GM18861 (cell line): ENCODE measurements at regions not wholly inside any gene's neighbourhood (a gene's known extent, or its start where the extent isn't known, plus 50 kb on each side); places are given as distances from the start of the nearest gene placed in this dataset.
"Not testable (repeated sequence)": the region's sequence is repeated elsewhere in the genome, so short reads cannot be mapped to it uniquely, and the experiment has no call there.

Experiments
- ATAC-seq: cut with Tn5 transposase; IDR thresholded peaks from one replicate; pipeline ENCODE4 v1.9.1; 2021; ENCODE audit not compliant: unreplicated experiment

GRCh38 chr13:55613429-55614187 lies 1527.1 kb upstream of the PRR20A start:
- no peak for ATAC-seq

GRCh38 chr13:55615081-55615480 lies 1525.6 kb upstream of the PRR20A start:
- ATAC-seq: no peak

DNA sequence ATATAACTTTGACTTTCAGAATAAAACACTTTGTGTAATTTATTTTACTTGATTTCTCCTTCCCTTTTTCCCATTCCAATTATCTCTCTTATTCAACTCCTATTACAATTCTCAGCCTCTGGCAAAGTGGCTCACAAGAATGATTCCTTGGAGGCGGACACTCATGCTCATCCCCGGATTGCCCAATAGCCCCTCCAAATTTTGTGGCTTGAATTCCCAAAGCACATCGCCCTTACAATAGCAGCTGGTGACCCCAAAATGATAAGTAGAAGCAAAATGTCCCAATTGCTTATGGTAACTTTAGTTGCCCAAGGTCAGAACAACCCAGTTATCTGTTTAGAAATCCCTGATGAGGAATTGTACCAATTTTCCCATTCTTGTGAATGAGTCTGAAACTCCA lies 1523.5 kb upstream of the PRR20A start:
- no peak for ATAC-seq

DNA sequence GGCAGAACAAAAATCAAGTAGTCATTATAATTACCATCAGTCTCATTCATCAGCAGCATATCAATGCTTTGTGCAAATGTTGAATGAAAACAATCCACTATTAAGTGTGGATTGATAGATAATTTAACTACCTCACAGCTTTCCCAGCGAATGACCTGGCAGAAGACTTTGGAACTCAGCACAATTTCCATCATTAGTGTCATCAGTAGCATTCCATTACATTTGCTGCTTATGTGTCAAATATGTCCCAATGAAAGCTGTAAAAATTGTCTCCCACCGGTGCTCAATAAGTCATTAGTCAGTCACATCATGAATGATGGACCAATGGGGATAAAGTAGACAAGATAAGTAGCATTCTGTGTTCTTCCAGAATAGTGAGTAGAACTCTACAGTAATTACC lies 1513.5 kb upstream of the PRR20A start:
- ATAC-seq: no peak

GRCh38 chr13:55632402-55632801 lies 1508.3 kb upstream of the PRR20A start:
- ATAC-seq: no peak

DNA sequence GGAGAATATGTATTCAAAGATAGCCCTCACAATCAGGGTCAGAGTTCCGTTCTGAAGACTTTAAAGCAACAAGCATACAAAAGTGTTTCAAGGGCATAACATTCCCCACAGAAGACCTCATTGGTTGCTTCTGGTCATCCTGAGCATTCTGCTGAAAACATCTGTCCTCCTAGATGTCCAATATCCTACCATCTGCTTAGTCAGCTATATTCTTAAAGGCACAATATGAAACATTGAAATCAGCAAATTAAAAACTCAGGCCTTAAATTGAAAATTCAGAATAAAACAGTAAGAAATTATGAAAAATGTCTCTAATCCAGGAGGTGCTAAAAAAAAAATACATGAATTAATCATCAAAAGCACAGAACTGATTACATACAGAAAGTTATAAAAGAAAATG lies 1491.2 kb upstream of the PRR20A start:
- no peak for ATAC-seq

DNA sequence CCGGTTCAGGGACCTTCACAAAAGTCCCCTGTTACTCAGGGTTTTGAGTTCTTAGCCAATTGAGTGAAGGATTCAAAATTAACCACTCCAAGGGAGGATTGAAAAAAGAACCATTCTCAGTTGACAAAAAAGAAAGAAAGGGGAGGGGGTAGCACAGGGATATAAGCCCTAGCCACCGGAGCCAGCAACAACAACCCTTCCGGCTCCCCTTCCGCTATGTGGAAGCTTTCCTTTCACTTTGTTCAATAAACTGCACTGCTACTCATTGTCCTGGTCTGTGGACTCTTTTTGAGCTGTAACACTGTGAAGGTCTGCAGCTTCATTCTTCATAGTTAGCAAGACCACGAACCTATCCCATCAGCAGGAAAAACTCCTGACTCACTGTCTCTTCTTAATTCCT lies 1488.1 kb upstream of the PRR20A start:
- no peak for ATAC-seq

DNA sequence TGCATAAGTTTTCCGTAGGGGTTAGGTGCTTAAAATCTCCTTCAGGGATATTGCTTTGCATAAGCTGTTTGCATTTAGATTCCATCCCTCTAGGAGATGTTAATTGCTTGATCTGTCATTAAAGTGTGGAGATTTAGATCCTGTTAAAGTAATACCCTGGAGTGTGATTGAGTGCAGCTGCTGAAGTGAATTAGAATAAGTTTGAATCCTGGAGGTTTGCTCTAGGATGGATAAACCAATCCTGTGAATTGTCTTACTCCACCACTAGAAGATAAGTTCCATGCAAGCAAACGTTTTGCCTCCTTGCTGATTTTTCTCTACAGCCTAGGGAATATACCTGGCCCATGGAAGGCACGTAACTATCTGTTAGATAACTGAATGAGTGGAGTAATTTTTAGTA lies 1487.2 kb upstream of the PRR20A start:
- no peak for ATAC-seq

DNA sequence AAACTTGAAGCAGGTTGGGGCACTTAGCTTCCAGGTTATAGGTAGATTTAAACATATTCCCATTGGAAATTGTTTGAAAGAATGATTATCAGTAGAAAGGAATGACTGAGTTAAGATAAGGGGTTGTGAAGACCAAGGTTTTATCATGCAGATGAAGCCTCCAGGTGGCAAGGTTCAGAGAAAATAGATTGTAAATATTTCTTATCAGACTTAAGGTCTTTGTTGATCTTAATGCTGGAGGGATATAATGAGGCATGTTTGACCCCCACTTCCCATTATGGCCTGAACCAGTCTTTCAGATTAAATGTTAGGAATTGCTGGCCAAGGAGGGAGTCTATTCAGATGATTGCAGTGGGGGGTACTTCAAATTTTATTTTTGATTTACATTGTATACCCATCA lies 1486.5 kb upstream of the PRR20A start:
- ATAC-seq: no peak

- ATAC-seq: not testable (repeated sequence)
Measured at GRCh38 chr13:55660264-55660663, 1480.5 kb upstream of the PRR20A start.

DNA sequence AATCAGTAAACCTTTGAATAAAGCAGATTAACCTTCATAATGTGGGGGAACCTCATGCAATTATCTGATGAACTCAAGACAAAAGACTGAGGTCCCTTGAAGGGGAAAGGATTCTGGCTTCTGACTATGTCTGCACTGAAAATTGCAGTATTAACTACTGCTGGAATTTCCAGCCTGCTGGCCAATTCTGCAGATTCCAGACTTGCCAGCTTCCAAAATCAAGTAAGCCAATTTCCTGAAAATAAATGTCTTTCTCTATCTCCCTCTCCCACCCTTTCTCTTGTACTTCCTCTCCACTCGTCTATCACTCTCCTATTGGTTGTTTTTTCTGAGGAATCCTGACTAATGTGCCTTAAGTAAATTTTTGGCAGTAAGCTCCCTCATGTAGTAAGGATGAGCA lies 1479.9 kb upstream of the PRR20A start:
- ATAC-seq: no peak

- ATAC-seq: no peak
Measured at GRCh38 chr13:55661505-55661904, 1479.2 kb upstream of the PRR20A start.

DNA sequence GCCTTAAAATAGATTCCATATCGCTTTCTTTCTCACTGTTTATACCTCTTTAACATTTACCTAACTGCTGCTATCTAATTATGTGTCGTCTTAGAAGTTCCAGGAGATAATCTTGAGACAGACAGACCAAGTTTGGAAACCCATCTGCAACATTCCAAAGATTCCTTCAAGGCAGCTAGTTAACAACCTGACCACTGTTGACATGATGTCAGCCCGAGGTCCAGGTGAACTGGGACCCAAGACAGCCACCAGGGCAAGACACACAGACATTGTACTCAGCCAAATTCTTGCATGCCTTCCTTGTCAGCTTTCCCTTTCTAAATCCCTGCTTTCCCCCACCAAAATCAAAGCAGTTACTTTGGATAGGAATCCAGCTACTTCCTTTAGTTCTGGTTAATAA lies 1476.5 kb upstream of the PRR20A start:
- no peak for ATAC-seq

GRCh38 chr13:55669051-55669450 lies 1471.7 kb upstream of the PRR20A start:
- ATAC-seq: no peak

DNA sequence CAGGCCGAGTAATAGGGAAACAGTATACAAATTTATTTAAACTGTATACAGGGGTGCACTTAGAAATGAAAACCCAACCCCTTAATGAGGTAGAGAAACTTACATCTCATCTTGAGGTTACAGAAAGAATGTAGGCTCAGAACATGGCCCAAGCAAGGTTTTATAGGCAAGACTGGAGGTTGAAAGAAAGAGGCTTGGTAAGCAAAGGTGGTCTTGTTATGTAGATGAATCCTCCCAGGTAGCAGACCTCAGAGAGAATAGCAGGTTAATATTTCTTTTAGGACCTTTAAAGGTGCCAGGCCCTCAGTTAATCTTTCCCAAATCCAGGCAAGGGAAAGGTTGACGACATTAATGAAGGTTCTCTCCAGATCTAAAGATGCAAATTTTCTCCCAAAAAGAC lies 1466.8 kb upstream of the PRR20A start:
- no peak for ATAC-seq

DNA sequence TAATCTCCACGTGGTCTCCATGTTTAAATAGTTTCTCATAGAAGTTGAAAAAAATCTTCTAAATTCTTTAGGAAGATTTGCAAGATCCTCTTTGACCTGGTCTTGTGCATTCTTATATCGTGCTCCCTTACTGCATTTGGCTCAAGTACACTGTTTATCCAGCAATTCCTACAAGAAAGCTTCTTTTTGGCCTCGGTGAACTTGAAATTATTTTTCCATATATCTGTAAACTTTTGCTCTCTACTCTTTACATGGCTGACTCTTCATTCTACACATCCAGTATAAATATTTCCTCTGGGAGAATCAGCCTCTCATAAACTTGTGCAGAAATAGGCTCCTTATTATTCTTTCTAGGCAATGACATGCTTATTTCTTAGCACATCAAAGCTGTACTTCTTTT lies 1457.9 kb upstream of the PRR20A start:
- no peak for ATAC-seq

DNA sequence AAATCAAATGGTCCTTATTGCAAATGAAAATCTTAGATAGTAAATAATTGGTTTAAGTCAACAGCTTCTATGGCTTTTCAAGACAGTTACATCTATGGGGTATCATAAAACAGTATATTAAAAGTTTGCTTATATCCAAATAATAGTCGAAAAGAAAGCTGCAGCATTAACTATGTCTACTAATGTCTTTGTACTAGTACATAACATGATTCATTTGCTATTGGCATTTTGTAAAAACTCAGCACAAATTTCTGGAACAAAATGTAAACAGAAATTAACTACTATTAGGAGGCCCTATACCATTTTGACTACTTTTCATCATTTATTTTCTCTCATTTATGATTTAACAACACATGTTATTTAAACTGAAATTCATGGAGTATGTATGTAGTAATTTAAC lies 1435.2 kb upstream of the PRR20A start:
- ATAC-seq: no peak

DNA sequence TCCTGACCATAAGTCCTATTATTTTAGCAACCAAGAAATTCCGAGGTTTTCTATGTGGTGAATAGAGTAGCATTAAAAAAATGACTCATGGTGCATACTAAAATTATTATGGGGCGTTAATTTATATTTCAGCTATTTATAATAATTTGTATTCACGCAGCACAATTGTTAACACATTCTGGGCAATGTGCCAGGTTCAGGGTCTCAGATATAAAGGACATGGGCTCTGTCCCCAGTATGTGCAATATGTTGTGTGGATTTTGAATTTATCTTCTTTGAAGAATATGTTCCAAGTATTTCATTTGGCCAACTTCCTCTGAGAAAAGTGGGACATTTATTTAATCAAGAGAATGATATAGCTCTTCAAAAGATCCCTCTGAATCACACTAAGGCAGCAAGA lies 1434.7 kb upstream of the PRR20A start:
- no peak for ATAC-seq

GRCh38 chr13:55714120-55714519 lies 1426.6 kb upstream of the PRR20A start:
- no peak for ATAC-seq

DNA sequence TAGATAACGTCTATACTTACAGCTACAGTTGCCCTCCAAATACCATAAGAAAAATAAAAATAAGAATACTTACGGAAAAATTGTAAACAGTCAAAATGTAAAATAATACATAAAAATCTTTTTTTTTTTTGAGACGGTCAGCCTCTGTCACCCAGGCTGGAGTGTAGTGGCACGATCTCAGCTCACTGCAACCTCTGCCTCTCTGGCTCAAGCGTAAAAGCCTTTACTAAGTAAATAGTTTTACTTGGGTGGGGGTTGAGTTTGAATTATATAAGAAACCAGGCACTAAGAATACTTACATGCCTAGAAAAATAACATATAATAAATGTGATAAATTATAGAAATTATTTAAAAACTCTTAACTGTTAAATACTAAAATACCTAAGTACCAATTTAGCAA lies 1413.0 kb upstream of the PRR20A start:
- ATAC-seq: no peak

DNA sequence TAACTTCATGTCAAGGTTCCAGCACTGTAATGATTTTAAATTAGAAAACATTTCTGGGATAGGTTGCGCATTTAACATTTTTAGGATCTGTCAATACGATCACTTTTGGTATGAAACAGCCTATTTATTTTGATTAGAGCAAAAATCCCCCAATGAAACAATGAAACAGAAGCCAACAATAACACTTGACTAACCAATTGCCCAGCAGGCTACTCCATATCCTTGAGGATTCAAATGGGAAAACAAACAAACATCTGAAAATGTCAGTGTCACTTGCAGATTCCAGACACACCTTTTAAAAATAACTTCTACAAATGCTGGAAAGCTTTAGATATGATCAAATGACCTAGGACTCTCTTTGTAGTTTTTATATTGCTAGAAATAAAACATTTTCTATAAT lies 1412.5 kb upstream of the PRR20A start:
- ATAC-seq: no peak

DNA sequence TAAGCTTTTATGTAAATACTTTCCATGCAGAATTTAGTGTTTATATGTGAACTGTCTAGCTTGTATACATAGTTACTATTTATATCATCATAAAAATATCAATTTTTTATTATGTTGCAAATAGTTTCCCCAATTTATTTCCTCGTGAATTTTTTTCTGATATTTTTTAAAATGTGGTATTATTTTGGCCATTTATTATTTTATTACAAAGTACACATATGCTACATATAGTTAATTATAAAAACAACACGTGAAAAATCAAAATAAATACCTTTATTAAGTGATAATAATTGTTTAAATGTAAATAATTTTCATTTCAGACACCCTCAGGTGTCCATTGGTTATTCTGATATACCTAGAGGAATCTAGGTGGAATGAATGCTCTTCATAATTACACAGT lies 1394.9 kb upstream of the PRR20A start:
- ATAC-seq: no peak

GRCh38 chr13:55761986-55762385 lies 1378.7 kb upstream of the PRR20A start:
- ATAC-seq: no peak
